Stimulated activated memory B cell treated with anti-CD40 and anti-IgM and Interleukin-4, amounts not matched to agents 10 μg/mL and 1 μg/mL and 100 μg/mL, for 72 hours (primary cell): ENCODE measurements at regions not wholly inside any gene's neighbourhood (a gene's known extent, or its start where the extent isn't known, plus 50 kb on each side); places are given as distances from the start of the nearest gene placed in this dataset.
A peak's percentile ranks its signal among the peaks of the same experiment; 100 is the strongest.

Source experiments
- ATAC-seq: fragments of 150-1000 bp; cut with Tn5 transposase; 2 replicates; pipeline ENCODE4 v1.10.0; 2021
- H3K27ac Mint-ChIP-seq: one replicate; pipeline ENCODE4 v1.8.0; 2022; ENCODE audit warnings: mild to moderate bottlenecking, mixed read lengths
- H3K27me3 Mint-ChIP-seq: one replicate; pipeline ENCODE4 v1.8.0; 2022; ENCODE audit warnings: mixed read lengths
- H3K36me3 Mint-ChIP-seq: one replicate; pipeline ENCODE4 v1.8.0; 2022; ENCODE audit warnings: mixed read lengths
- H3K4me1 Mint-ChIP-seq: one replicate; pipeline ENCODE4 v1.8.0; 2022; ENCODE audit warnings: mixed read lengths
- H3K4me3 Mint-ChIP-seq: one replicate; pipeline ENCODE4 v1.8.0; 2022; ENCODE audit warnings: mild to moderate bottlenecking, moderate library complexity, mixed read lengths
- H3K9me3 Mint-ChIP-seq: one replicate; pipeline ENCODE4 v1.8.0; 2022; ENCODE audit warnings: mixed read lengths

GRCh38 chr6:140956571-140957369, 1176.0 kb upstream of the GJE1 start:
- Mint-ChIP-seq H3K36me3 (no peaks in the 10 kb centered on the region), H3K27ac (no peak overlapping the region), H3K9me3 (peaks cover 3% of the 10 kb centered on the region), H3K4me1 (no peaks in the 10 kb centered on the region), H3K27me3 (no peaks in the 10 kb centered on the region), H3K4me3 (no peak overlapping the region)
- no peak for ATAC-seq

DNA sequence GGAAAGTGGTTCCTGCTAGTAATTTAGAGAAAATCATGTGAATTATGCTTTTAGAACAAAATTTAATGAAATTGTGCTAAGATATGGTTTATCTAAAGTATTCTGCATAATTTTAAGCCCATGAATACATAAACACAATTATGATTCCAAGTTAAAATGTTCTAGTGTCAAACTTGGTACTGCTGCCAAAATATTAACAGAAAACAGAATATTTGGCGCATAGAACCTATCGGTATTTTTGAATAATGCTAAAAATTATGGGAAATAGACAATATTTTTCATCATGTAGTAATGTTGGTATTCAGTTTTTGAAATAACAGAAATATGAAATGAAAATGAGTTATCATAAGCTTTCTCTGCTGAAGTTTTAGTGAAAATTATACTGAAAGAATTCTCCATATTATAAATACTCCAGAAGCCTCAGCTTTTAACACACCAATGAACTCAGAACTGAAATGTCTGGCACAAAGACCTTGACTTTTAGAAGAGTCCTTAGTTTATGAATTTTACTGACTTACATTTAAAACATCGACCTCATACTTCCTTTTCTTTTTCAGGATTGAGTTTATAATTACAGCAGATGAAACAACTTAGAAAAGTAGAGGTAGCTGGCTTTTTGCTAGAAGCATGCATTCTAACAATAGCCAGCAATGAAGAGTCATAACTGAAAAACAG, 1192.3 kb upstream of the GJE1 start:
- no peak overlapping the region for H3K27ac Mint-ChIP-seq
- ATAC-seq: no peak
- no peak overlapping the region for H3K4me3 Mint-ChIP-seq
- peaks cover 7% of the 10 kb centered on the region for H3K9me3 Mint-ChIP-seq
- H3K27me3 Mint-ChIP-seq: no peaks in the 10 kb centered on the region
- no peaks in the 10 kb centered on the region for H3K36me3 Mint-ChIP-seq
- H3K4me1 Mint-ChIP-seq: no peaks in the 10 kb centered on the region

- Mint-ChIP-seq H3K9me3 (no peaks in the 10 kb centered on the region), H3K27ac (no peak overlapping the region), H3K36me3 (no peaks in the 10 kb centered on the region), H3K27me3 (no peaks in the 10 kb centered on the region), H3K4me1 (no peaks in the 10 kb centered on the region), H3K4me3 (no peak overlapping the region)
- ATAC-seq: no peak
Measured at GRCh38 chr6:140932909-140933308, 1199.8 kb upstream of the GJE1 start.

GRCh38 chr6:140931581-140931980, 1201.1 kb upstream of the GJE1 start:
- Mint-ChIP-seq H3K36me3 (no peaks in the 10 kb centered on the region), H3K27me3 (no peaks in the 10 kb centered on the region)
- ATAC-seq: no peak

DNA sequence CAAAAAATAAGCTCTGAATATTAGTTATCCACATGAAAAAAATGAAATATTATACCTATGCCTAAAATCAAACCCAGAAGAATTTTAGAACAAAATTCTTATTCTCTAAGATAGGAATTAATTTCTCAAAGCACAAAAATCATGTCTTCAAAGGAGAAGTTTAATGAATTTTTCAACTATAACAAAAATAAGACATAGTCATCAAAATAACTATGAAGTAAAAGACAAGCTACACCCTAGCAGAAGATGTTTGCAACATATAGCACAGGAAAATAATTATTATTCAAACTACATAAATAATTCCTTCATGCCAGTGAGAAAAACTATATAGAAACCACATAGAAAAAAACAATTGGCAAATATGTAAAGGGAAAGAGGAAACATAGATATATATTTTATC, 1203.6 kb upstream of the GJE1 start:
- Mint-ChIP-seq H3K4me3 (no peak overlapping the region), H3K4me1 (no peaks in the 10 kb centered on the region), H3K36me3 (no peaks in the 10 kb centered on the region), H3K9me3 (no peaks in the 10 kb centered on the region), H3K27ac (no peak overlapping the region), H3K27me3 (no peaks in the 10 kb centered on the region)
- no peak for ATAC-seq

More at GRCh38 chr6:140931581-140931980, 1201.1 kb upstream of the GJE1 start:
- H3K9me3 Mint-ChIP-seq: no peaks in the 10 kb centered on the region
- no peak overlapping the region for H3K4me3 Mint-ChIP-seq
- no peaks in the 10 kb centered on the region for H3K4me1 Mint-ChIP-seq
- no peak overlapping the region for H3K27ac Mint-ChIP-seq

- no peak for ATAC-seq
- H3K4me3 Mint-ChIP-seq: no peak overlapping the region
- H3K36me3 Mint-ChIP-seq: no peaks in the 10 kb centered on the region
- no peaks in the 10 kb centered on the region for H3K4me1 Mint-ChIP-seq
- no peak overlapping the region for H3K27ac Mint-ChIP-seq
- no peaks in the 10 kb centered on the region for H3K27me3 Mint-ChIP-seq
- H3K9me3 Mint-ChIP-seq: no peaks in the 10 kb centered on the region
Measured at GRCh38 chr6:140923048-140923447, 1209.7 kb upstream of the GJE1 start.

DNA sequence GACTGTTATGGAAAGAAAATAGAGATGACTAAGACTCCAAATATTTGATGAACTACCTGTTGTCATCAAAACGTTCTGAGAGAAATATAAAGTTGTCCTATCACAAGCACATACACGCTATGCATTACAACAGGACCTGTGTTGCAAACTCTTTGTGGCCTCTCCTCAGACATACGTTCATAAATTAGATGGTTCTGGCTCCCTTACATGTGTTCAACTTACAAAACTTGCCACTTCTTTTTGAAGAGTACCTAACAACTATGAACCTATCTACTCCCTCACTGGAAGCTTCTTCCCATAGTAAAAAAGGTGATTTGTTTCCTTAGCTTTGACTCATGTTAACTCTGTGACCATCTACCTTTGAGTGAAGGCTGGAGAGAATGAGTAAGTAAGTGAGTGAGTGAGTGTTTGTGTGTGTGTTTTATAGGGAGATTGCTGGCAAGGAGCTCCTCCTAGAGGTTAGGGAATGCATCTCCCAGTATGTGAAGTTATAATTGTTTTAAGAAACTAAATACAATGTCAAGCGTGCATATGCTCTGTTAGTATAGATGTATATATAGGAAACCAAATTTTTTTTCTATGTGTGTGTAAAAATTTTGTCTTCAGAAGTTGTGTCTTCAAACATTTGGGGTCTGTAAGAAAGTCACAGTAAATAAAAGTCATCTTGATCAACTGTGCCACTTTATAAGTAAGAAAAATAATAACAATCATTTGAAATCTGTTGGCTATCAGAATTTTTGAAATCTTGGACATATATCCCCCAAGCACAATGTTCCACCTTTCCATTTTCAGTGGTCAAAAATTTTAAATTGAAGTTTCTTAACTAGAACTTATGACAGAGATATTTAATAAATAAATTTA, 1211.1 kb upstream of the GJE1 start:
- Mint-ChIP-seq H3K27me3 (no peaks in the 10 kb centered on the region), H3K27ac (no peak overlapping the region), H3K4me3 (no peak overlapping the region), H3K4me1 (no peaks in the 10 kb centered on the region), H3K36me3 (no peaks in the 10 kb centered on the region), H3K9me3 (no peaks in the 10 kb centered on the region)
- peak; percentile 61 for ATAC-seq

GRCh38 chr6:140917911-140918310, 1214.8 kb upstream of the GJE1 start:
- no peak overlapping the region for H3K27ac Mint-ChIP-seq
- no peaks in the 10 kb centered on the region for H3K36me3 Mint-ChIP-seq
- H3K27me3 Mint-ChIP-seq: no peaks in the 10 kb centered on the region
- no peak for ATAC-seq
- no peaks in the 10 kb centered on the region for H3K4me1 Mint-ChIP-seq
- no peaks in the 10 kb centered on the region for H3K9me3 Mint-ChIP-seq
- H3K4me3 Mint-ChIP-seq: no peak overlapping the region

GRCh38 chr6:140915551-140915950, 1217.2 kb upstream of the GJE1 start:
- no peak overlapping the region for H3K27ac Mint-ChIP-seq
- no peak overlapping the region for H3K4me3 Mint-ChIP-seq
- ATAC-seq: no peak
- no peaks in the 10 kb centered on the region for H3K36me3 Mint-ChIP-seq
- H3K27me3 Mint-ChIP-seq: no peaks in the 10 kb centered on the region
- no peaks in the 10 kb centered on the region for H3K9me3 Mint-ChIP-seq
- no peaks in the 10 kb centered on the region for H3K4me1 Mint-ChIP-seq

DNA sequence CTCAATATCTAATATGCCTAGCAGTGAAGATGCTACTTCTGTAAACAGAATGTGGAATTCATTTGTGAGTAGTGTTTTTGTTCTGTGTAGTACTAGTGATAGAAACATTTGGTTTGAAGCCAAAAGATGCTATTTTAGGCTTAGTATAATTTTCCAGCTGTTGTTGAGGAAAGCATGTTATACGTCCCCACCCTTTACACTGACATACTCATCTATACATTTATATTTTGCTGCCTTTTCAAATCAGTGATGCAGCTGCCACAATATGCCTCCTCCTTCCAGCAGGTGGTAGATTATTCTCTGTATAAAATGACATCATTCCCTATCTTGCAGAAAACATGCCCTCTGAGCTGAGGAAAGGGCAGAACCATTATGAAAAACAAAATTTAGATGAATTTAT, 1217.6 kb upstream of the GJE1 start:
- ATAC-seq: no peak
- H3K4me1 Mint-ChIP-seq: no peaks in the 10 kb centered on the region
- no peaks in the 10 kb centered on the region for H3K9me3 Mint-ChIP-seq
- no peaks in the 10 kb centered on the region for H3K27me3 Mint-ChIP-seq
- H3K27ac Mint-ChIP-seq: no peak overlapping the region
- H3K36me3 Mint-ChIP-seq: no peaks in the 10 kb centered on the region
- no peak overlapping the region for H3K4me3 Mint-ChIP-seq

DNA sequence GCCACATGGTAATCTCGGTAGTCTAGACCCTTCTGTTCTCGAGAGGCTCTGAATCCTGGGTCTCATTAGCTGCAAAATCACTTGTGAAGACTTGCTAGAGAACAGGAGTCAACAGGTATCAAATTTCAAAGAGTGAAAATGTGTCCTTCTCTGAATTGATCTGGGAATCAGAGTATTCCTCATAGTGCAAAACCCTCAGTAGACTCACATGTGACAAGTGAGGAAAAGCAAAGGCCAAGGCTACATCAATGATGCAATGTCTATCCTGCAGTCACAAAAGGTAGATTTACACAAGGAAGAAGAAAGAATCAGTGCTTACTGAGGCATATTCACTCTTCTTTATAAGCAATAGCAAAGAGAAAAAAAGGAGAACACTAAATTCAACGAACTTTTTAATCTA, 1220.0 kb upstream of the GJE1 start:
- H3K4me1 Mint-ChIP-seq: no peaks in the 10 kb centered on the region
- no peaks in the 10 kb centered on the region for H3K27me3 Mint-ChIP-seq
- H3K27ac Mint-ChIP-seq: no peak overlapping the region
- ATAC-seq: no peak
- no peak overlapping the region for H3K4me3 Mint-ChIP-seq
- no peaks in the 10 kb centered on the region for H3K9me3 Mint-ChIP-seq
- no peaks in the 10 kb centered on the region for H3K36me3 Mint-ChIP-seq

DNA sequence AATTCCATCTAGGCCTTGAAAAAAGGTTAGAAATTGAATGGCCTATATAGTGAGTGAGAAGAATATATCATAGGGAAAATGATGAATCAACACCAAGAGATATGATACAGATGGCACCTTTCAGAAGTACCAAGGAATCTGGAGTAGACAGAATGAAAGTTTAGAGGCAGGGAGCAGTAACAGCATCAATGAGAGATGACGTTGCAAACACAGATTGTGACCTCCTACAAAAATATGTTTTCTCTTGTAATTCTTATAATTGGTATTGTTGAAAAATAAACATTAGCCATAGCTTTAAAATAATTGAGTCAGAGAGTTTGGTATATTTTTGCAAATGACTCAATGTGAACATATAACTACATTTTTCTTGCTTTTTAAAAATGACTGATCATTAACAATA, 1223.1 kb upstream of the GJE1 start:
- no peak for ATAC-seq
- Mint-ChIP-seq H3K27ac (no peak overlapping the region), H3K36me3 (no peaks in the 10 kb centered on the region), H3K27me3 (no peaks in the 10 kb centered on the region), H3K4me1 (no peaks in the 10 kb centered on the region), H3K9me3 (no peaks in the 10 kb centered on the region), H3K4me3 (no peak overlapping the region)

GRCh38 chr6:140909156-140909555, 1223.6 kb upstream of the GJE1 start:
- no peaks in the 10 kb centered on the region for H3K36me3 Mint-ChIP-seq
- H3K4me3 Mint-ChIP-seq: no peak overlapping the region

DNA sequence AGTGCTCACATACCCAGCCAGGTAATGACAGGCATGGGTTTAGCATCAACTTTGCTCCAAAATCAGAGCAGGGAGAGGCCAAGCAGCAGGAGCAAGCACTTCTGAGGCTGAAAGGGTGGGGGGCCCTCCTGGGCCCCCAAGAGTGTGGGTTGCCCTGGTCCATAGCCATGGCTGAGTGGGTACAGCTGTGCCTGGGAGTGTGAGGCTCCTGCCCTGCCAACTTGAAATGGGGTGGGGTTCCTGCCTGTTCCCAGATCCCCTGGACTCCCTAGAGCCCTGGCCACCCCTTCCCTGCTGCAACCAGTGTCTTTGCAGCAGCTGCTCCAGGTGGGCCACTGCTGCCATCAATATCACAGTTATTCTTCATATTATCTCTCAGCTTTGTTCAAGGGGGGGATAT, 1224.2 kb upstream of the GJE1 start:
- ATAC-seq: peak; percentile 4
- Mint-ChIP-seq H3K9me3 (no peaks in the 10 kb centered on the region), H3K36me3 (no peaks in the 10 kb centered on the region)

More at GRCh38 chr6:140909156-140909555, 1223.6 kb upstream of the GJE1 start:
- Mint-ChIP-seq H3K9me3 (no peaks in the 10 kb centered on the region), H3K27ac (no peak overlapping the region), H3K27me3 (no peaks in the 10 kb centered on the region), H3K4me1 (no peaks in the 10 kb centered on the region)
- no peak for ATAC-seq

GRCh38 chr6:140907235-140907634, 1225.5 kb upstream of the GJE1 start:
- no peaks in the 10 kb centered on the region for H3K4me1 Mint-ChIP-seq
- H3K9me3 Mint-ChIP-seq: no peaks in the 10 kb centered on the region
- no peak overlapping the region for H3K4me3 Mint-ChIP-seq
- no peak for ATAC-seq
- no peak overlapping the region for H3K27ac Mint-ChIP-seq
- H3K27me3 Mint-ChIP-seq: no peaks in the 10 kb centered on the region
- no peaks in the 10 kb centered on the region for H3K36me3 Mint-ChIP-seq

More for the DNA sequence above, 1224.2 kb upstream of the GJE1 start:
- H3K27ac Mint-ChIP-seq: no peak overlapping the region
- H3K27me3 Mint-ChIP-seq: no peaks in the 10 kb centered on the region
- no peak overlapping the region for H3K4me3 Mint-ChIP-seq
- no peaks in the 10 kb centered on the region for H3K4me1 Mint-ChIP-seq
